Left renal pelvis (tissue), 4 donors: ENCODE measurements at regions not wholly inside any gene's neighbourhood (a gene's known extent, or its start where the extent isn't known, plus 50 kb on each side); places are given as distances from the start of the nearest gene placed in this dataset.

ENCODE experiments used
- DNase-seq, 4 donors: peaks; one replicate each; pipeline ENCODE4 v3.0.0-alpha.2; 2013; ENCODE audit warnings: low read depth in 4 of 4, low spot score in 3 of 4

- no peak for DNase-seq
These were observed 91.2 kb upstream of the KLF3 start for GRCh38 chr4:38572793-38573192.

DNA sequence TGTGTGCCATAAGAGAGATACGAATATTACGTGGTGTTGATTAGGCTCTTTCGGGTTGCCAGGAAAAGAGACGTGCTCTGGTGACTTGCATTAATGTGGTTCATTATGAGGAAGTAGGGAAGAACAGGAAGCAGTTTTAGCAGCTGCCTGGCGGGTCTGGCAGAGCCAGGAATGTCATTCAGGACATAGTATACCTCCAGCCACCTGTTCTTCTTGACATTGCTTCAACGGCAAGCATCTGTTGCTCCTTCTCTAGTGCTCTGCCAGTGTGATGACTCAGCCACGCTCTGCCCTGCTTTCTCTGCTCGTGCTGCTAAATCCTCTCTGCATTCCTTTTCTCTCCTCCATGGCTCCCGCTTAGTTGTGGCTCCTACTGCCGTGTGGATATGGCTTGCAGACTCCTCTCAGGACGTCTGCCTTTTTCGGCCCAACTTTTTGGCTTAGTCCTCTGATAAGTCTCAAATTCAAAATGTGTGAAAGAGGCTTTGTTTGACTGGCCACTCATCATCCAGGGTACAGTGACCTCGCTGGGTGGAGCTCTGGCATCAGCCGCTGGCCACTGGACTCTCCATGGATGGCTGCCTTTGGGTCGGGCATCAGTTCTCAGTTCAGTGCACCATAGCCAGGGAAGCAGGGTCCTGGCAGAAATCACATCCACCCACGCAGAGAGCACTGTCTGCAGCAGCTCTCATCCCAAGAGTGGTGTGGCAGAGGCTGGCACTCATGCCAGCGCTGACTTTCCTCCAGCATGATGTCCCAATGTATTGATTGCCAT lies 89.3 kb upstream of the KLF3 start:
- DNase-seq, result no peak

DNA sequence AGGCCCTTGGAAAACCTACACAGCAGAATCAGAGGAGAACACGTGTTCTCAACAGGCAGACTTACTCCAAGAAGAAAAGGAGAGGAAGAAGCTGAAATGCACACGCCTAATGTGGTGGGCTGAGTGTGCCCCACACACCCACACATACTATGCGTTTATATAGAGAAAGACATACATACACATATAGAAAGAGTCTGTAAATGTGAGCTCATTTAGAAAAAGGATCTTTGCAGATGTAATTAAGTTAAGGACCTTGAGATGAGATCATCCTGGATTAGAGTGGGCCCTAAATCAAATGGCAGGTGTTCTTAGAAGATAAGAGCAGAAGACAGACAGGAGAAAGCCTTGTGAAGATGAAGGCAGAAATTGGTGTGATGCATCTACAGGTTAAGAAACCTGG lies 87.2 kb upstream of the KLF3 start:
- no peak for DNase-seq

GRCh38 chr4:38577462-38577861 lies 86.5 kb upstream of the KLF3 start:
- no peak for DNase-seq

GRCh38 chr4:38581426-38582106 lies 82.4 kb upstream of the KLF3 start:
- DNase-seq, result no peak

GRCh38 chr4:38582445-38582844 lies 81.6 kb upstream of the KLF3 start:
- no peak for DNase-seq

DNA sequence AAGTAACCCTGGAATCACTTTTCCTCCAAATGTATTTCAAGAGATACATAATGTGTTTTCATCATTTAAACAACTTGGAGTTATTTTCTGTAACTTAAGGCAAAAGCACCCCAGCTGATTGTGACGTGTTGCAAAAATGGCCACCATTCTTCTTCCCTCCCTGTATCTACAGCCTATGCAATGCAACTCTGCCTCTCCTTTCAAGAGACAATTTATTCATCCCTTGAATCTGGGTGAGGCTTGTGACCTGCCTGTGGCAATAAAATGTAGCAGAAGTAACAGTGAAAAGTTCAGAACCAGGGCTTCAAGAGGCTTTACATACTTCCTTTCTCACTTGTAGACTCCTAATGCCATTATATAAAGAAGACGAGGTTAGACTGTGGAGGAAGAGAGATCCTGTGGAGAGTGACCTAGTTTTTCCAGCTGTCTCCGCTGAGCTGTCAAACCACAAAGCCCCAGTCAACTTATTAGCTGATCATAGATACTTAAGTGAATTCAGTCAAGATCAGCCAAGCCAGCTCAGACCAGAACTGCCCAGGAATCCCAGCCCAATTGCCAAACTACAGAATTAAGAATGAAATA lies 81.0 kb upstream of the KLF3 start:
- DNase-seq, result no peak

GRCh38 chr4:38585871-38586270 lies 78.1 kb upstream of the KLF3 start:
- no peak for DNase-seq

- DNase-seq, result no peak
These were observed 76.9 kb upstream of the KLF3 start for GRCh38 chr4:38587106-38587505.

GRCh38 chr4:38590046-38590445 lies 74.0 kb upstream of the KLF3 start:
- no peak for DNase-seq

DNA sequence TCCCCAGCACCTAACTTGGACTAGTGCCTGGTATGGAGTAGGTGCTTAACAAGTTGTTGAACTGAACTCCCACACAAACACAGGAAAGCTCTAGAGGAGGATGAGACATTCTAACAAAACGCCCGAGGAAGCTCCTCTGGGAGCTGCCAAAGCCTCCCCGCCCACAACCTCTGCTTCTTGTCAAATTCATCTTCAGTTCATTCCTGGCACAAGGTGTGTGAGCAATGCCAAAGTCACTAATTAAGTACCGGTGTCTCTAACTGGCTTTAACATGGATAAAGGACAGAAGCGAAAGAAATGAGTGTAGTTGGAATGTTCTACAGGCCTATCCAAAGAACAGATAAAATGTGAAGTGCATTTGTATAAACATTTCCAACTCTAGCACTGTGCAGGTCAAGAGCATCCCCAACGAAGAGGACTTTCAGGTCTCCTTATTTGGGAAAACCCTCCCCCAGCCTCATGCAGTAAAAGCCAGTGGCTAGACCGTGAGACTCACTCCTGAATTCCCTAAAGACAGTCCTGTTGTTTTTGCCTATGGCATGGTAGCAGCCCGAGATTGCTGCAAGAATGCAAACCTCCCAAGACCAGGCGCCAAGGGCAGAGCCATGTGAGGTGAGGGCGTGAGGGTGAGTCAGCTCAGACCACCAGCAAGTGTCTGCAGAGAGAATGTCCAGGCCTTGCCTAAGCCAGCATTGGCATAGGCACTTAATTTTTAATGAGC lies 72.2 kb upstream of the KLF3 start:
- no peak for DNase-seq

- DNase-seq, result no peak
These were observed 65.5 kb upstream of the KLF3 start for GRCh38 chr4:38598489-38598888.

DNA sequence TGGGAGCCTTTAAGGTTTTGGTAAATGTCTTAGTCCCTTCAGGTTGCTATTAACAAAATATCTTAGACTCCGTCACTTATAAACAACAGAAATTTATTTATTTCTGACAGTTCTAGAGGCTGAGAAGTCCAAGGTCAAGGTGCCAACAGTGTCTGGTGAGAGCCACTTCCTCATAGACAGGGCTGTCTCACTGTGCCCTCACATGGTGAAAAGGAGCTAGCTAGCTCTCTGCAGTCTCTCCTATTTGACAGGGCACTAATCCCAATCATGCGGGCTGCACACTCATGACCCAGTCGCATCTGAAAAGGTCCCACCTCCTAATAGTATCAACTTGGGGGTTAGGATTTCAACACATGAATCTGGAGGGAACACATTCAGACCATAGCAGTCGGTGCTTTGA lies 63.4 kb upstream of the KLF3 start:
- DNase-seq, result no peak

GRCh38 chr4:38601244-38601915 lies 62.6 kb upstream of the KLF3 start:
- DNase-seq, result no peak

DNA sequence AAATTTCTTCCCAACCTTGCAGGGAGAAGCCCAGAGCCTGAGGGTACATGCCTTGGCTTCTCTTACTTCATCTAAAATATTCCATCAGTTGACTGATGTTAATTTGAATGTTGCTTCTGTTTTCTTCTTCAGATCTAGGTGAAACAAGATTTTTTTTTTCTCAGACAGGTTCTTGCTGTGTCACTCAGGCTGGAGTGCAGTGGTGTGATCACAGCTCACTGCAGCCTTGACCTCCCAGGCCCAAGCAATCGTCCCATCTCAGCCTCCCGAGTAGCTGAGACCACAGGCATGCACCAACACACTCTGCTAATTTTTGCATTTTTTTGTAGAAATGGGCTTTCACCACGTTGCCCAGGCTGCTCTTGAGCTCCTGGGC lies 62.1 kb upstream of the KLF3 start:
- no peak for DNase-seq

GRCh38 chr4:38603652-38604051 lies 60.3 kb upstream of the KLF3 start:
- no peak for DNase-seq

GRCh38 chr4:38605181-38605752 lies 58.7 kb upstream of the KLF3 start:
- DNase-seq, result no peak

GRCh38 chr4:38605753-38606586 lies 58.0 kb upstream of the KLF3 start:
- peak in 2 of 4 donors; percentile 36 to 38 for DNase-seq

DNA sequence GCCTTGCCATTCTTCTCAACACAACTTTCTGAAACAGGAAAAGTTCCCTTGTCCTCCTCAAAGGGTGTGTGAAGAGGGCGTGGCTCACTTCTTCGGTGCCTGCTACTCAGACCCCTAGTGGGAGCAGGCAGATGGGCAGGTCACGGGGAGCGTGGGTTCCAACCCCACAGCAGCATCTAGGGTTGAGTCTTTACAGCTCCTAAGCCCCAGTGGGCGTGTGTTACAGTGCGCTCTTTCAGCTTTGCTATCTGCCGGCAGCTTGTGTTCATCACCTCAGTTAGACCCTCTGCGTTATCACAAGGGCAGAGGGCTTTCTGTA lies 57.5 kb upstream of the KLF3 start:
- DNase-seq, result no peak

- no peak for DNase-seq
These were observed 54.4 kb upstream of the KLF3 start for GRCh38 chr4:38609614-38610013.
